ENCODE measurements at regions not wholly inside any gene's neighbourhood (a gene's known extent, or its start where the extent isn't known, plus 50 kb on each side); places are given as distances from the start of the nearest gene placed in this dataset.

GRCh38 chr6:120354452-120355098, 979.7 kb downstream of the TBC1D32 start:
- TF ChIP-seq POLR2A (IDR thresholded peaks at IDR 0.05): no peak
- no peak for TF ChIP-seq CTCF (IDR thresholded peaks at IDR 0.05)
- ATAC-seq (no peak), DNase-seq (no peak)
- Histone ChIP-seq H3K4me3 (no peak overlapping the region), H3K9me3 (peaks cover 0 to 22% (median 10%) of the 10 kb centered on the region in 12 donors), H3K4me1 (peaks cover 0 to 10% (median 0%) of the 10 kb centered on the region in 12 donors), H3K36me3 (no peaks in the 10 kb centered on the region), H3K27me3 (no peaks in the 10 kb centered on the region), H3K27ac (no peak overlapping the region)
- WGBS, 4 donors: 63 to 82% (median 78%) methylated on average over 1 of the region's 1 CpG
- intact Hi-C loops (cut with DNase I): no loop called here

GRCh38 chr6:120352491-120352890, 981.8 kb downstream of the TBC1D32 start:
- intact Hi-C loops (cut with DNase I): no loop called here
- Histone ChIP-seq H3K27ac (no peak overlapping the region), H3K9me3 (peaks cover 0 to 3% (median 0%) of the 10 kb centered on the region in 12 donors), H3K36me3 (no peaks in the 10 kb centered on the region), H3K27me3 (no peaks in the 10 kb centered on the region), H3K4me3 (no peak overlapping the region), H3K4me1 (peaks cover 0 to 4% (median 0%) of the 10 kb centered on the region in 12 donors)
- TF ChIP-seq POLR2A (IDR thresholded peaks at IDR 0.05) (no peak), CTCF (IDR thresholded peaks at IDR 0.05) (no peak)
- no peak for ATAC-seq
- DNase-seq: no peak

GRCh38 chr6:120348926-120349325, 985.4 kb downstream of the TBC1D32 start:
- WGBS, 4 donors: 95 to 97% (median 96%) methylated on average over 2 of the region's 2 CpGs
- Histone ChIP-seq H3K4me1 (no peaks in the 10 kb centered on the region), H3K36me3 (no peaks in the 10 kb centered on the region), H3K27me3 (no peaks in the 10 kb centered on the region), H3K4me3 (no peak overlapping the region), H3K27ac (no peak overlapping the region), H3K9me3 (no peaks in the 10 kb centered on the region)
- DNase-seq (no peak), ATAC-seq (no peak)
- TF ChIP-seq POLR2A (IDR thresholded peaks at IDR 0.05) (no peak), CTCF (IDR thresholded peaks at IDR 0.05) (no peak)
- intact Hi-C loops (cut with DNase I): no loop called here

GRCh38 chr6:120328521-120328920, 979.0 kb upstream of the MAN1A1 start:
- no peaks in the 10 kb centered on the region for H3K9me3 ChIP-seq
- H3K27ac ChIP-seq: no peak overlapping the region
- H3K36me3 ChIP-seq: no peaks in the 10 kb centered on the region
- DNase-seq: no peak
- no peak overlapping the region for H3K4me3 ChIP-seq
- H3K4me1 ChIP-seq: no peaks in the 10 kb centered on the region
- intact Hi-C loops (cut with DNase I): no loop called here
- TF ChIP-seq POLR2A (IDR thresholded peaks at IDR 0.05) (no peak), CTCF (IDR thresholded peaks at IDR 0.05) (no peak)
- WGBS, 4 donors: 74 to 78% (median 77%) methylated on average over 1 of the region's 1 CpG
- H3K27me3 ChIP-seq: no peaks in the 10 kb centered on the region
- no peak for ATAC-seq

All from heart left ventricle (tissue), 16 donors.